Suprapubic skin (tissue), 4 donors: ENCODE measurements at regions not wholly inside any gene's neighbourhood (a gene's known extent, or its start where the extent isn't known, plus 50 kb on each side); places are given as distances from the start of the nearest gene placed in this dataset.

ENCODE experiments used
- DNase-seq, 2 donors: peaks; one replicate each; pipeline ENCODE4 v3.0.0-alpha.2; 2019; ENCODE audit warnings: low spot score in 2 of 2
- H3K27ac ChIP-seq: fragments of 200-600 bp; sonication (generic); one replicate; pipeline ENCODE4 v1.5.1; 2019
- H3K27me3 ChIP-seq: fragments of 200-600 bp; sonication (generic); one replicate; pipeline ENCODE4 v1.5.1; 2019
- H3K36me3 ChIP-seq: fragments of 200-600 bp; sonication (generic); one replicate; pipeline ENCODE4 v1.5.1; 2019
- H3K4me1 ChIP-seq: fragments of 200-600 bp; sonication (generic); one replicate; pipeline ENCODE4 v1.5.1; 2019
- H3K4me3 ChIP-seq: fragments of 200-600 bp; sonication (generic); one replicate; pipeline ENCODE4 v1.5.1; 2019; ENCODE audit warnings: mild to moderate bottlenecking
- H3K9me3 ChIP-seq: fragments of 200-600 bp; sonication (generic); one replicate; pipeline ENCODE4 v1.5.1; 2019
- CTCF ChIP-seq, 2 donors: fragments of 200-600 bp in 1 of 2; fragments of 450-650 bp in 1 of 2; sonication (generic) in 1 of 2; IDR thresholded peaks; one replicate each; pipeline ENCODE4 v1.5.1; 2016 to 2019; ENCODE audit warnings: antibody characterized with exemption in 2 of 2, mild to moderate bottlenecking in 1 of 2, moderate library complexity in 1 of 2
- EP300 ChIP-seq: sonication (generic); formaldehyde crosslinking; IDR thresholded peaks from one replicate; pipeline ENCODE4 v1.6.1; 2017; ENCODE audit warnings: antibody characterized with exemption
- POLR2A ChIP-seq, 2 donors: fragments of 450-650 bp; IDR thresholded peaks; one replicate each; pipeline ENCODE4 v1.6.1; 2017; ENCODE audit warnings: antibody characterized with exemption in 2 of 2, mild to moderate bottlenecking in 2 of 2, moderate library complexity in 2 of 2
- POLR2AphosphoS5 ChIP-seq, 3 donors: sonication (generic); formaldehyde crosslinking; IDR thresholded peaks; one replicate each; pipeline ENCODE4 v1.6.1; 2017; ENCODE audit warnings: antibody characterized with exemption in 3 of 3
- WGBS: methylation state at CpG from one replicate; pipeline ENCODE4 v1.1.5; 2018; 5-methylcytosine and 5-hydroxymethylcytosine counted together

GRCh38 chr11:87740968-87741367 is 434.3 kb downstream of the RAB38 start:
- Histone ChIP-seq H3K27me3 (no peaks in the 10 kb centered on the region), H3K4me1 (no peaks in the 10 kb centered on the region), H3K4me3 (no peak overlapping the region), H3K9me3 (no peaks in the 10 kb centered on the region), H3K27ac (no peak overlapping the region), H3K36me3 (no peaks in the 10 kb centered on the region)
- WGBS = 76% methylated on average over 3 of the region's 3 CpGs
- no peak for DNase-seq
- no peak for TF ChIP-seq CTCF (IDR thresholded peaks at IDR 0.05)

GRCh38 chr11:87740451-87740850 is 434.8 kb downstream of the RAB38 start:
- 59% methylated on average over 2 of the region's 2 CpGs for WGBS
- Histone ChIP-seq H3K4me3 (no peak overlapping the region), H3K36me3 (no peaks in the 10 kb centered on the region), H3K4me1 (no peaks in the 10 kb centered on the region), H3K27ac (no peak overlapping the region), H3K9me3 (no peaks in the 10 kb centered on the region), H3K27me3 (no peaks in the 10 kb centered on the region)
- no peak for DNase-seq
- TF ChIP-seq CTCF (IDR thresholded peaks at IDR 0.05) (no peak), POLR2AphosphoS5 (IDR thresholded peaks at IDR 0.05) (no peak), EP300 (no peak), POLR2A (IDR thresholded peaks at IDR 0.05) (no peak)

GRCh38 chr11:87739766-87740165 is 435.5 kb downstream of the RAB38 start:
- Histone ChIP-seq H3K27ac (no peak overlapping the region), H3K9me3 (no peaks in the 10 kb centered on the region), H3K27me3 (no peaks in the 10 kb centered on the region), H3K4me3 (no peak overlapping the region), H3K36me3 (no peaks in the 10 kb centered on the region), H3K4me1 (no peaks in the 10 kb centered on the region)
- 23% methylated on average over 1 of the region's 1 CpG for WGBS
- no peak for DNase-seq
- TF ChIP-seq POLR2AphosphoS5 (IDR thresholded peaks at IDR 0.05) = no peak
- no peak for TF ChIP-seq POLR2A (IDR thresholded peaks at IDR 0.05)
- no peak for TF ChIP-seq CTCF (IDR thresholded peaks at IDR 0.05)
- TF ChIP-seq EP300 = no peak

GRCh38 chr11:87739261-87739660 is 436.0 kb downstream of the RAB38 start:
- WGBS = 30% methylated on average over 2 of the region's 2 CpGs
- no peaks in the 10 kb centered on the region for H3K4me1 ChIP-seq

GRCh38 chr11:87736928-87737327 is 438.3 kb downstream of the RAB38 start:
- WGBS = 78% methylated on average over 1 of the region's 1 CpG
- no peak for DNase-seq
- H3K27me3 ChIP-seq = no peaks in the 10 kb centered on the region
- no peak overlapping the region for H3K4me3 ChIP-seq
- no peaks in the 10 kb centered on the region for H3K4me1 ChIP-seq
- no peak overlapping the region for H3K27ac ChIP-seq
- no peaks in the 10 kb centered on the region for H3K9me3 ChIP-seq
- TF ChIP-seq POLR2AphosphoS5 (IDR thresholded peaks at IDR 0.05) (no peak), EP300 (no peak), POLR2A (IDR thresholded peaks at IDR 0.05) (no peak), CTCF (IDR thresholded peaks at IDR 0.05) (no peak)
- no peaks in the 10 kb centered on the region for H3K36me3 ChIP-seq

More at GRCh38 chr11:87739261-87739660, 436.0 kb downstream of the RAB38 start:
- Histone ChIP-seq H3K4me3 (no peak overlapping the region), H3K27ac (no peak overlapping the region), H3K36me3 (no peaks in the 10 kb centered on the region), H3K27me3 (no peaks in the 10 kb centered on the region), H3K9me3 (no peaks in the 10 kb centered on the region)
- DNase-seq = no peak
- TF ChIP-seq CTCF (IDR thresholded peaks at IDR 0.05) = no peak
- TF ChIP-seq POLR2AphosphoS5 (IDR thresholded peaks at IDR 0.05) = no peak
- no peak for TF ChIP-seq EP300
- no peak for TF ChIP-seq POLR2A (IDR thresholded peaks at IDR 0.05)
